H1 (cell line): ENCODE measurements at regions not wholly inside any gene's neighbourhood (a gene's known extent, or its start where the extent isn't known, plus 50 kb on each side); places are given as distances from the start of the nearest gene placed in this dataset.

Experiments
- ASH2L ChIP-seq: fragments of 200-600, 300-600 bp; sonication (generic); IDR thresholded peaks from one replicate; pipeline ENCODE4 v1.7.1; 2017; ENCODE audit warnings: low read length
- BACH1 ChIP-seq: IDR thresholded peaks from 2 replicates; pipeline ENCODE4 v1.6.1; 2012; ENCODE audit warnings: low read length, improper control_type of control experiment
- BCL11A ChIP-seq, 2 experiments: IDR thresholded peaks; one replicate each; pipeline ENCODE4 v1.6.1; 2011; ENCODE audit warnings: low read depth in 2 of 2, low read length in 2 of 2, mild to moderate bottlenecking in 2 of 2
- BRCA1 ChIP-seq: IDR thresholded peaks from 2 replicates; pipeline ENCODE4 v1.6.1; 2012; ENCODE audit warnings: low read depth, low read length, improper control_type of control experiment
- CTCF ChIP-seq, 3 experiments: IDR thresholded peaks; 1 replicate in 2 of 3; 2 replicates in 1 of 3; pipeline versions ENCODE4 v1.5.1 to v1.6.1; 2011; ENCODE audit warnings: low read length in 3 of 3, mild to moderate bottlenecking in 3 of 3, inconsistent platforms in 2 of 3, low read depth in 1 of 3, moderate library complexity in 1 of 3; ENCODE audit not compliant: insufficient read depth in 1 of 3; ENCODE audit errors: control extremely low read depth in 1 of 3
- E2F6 ChIP-seq: IDR thresholded peaks from 2 replicates; pipeline ENCODE4 v1.6.1; 2012; ENCODE audit warnings: inconsistent platforms
- FOSL1 ChIP-seq: IDR thresholded peaks from 2 replicates; pipeline ENCODE4 v1.6.1; 2011; ENCODE audit warnings: mild to moderate bottlenecking, low read depth, low read length, moderate library complexity; ENCODE audit not compliant: insufficient read depth
- HDAC6 ChIP-seq: IDR thresholded peaks from one replicate; pipeline ENCODE4 v1.7.1; 2012; ENCODE audit warnings: low read depth, mild to moderate bottlenecking, inconsistent platforms, low read length, moderate library complexity
- JUND ChIP-seq: IDR thresholded peaks from 2 replicates; pipeline ENCODE4 v1.6.1; 2011; ENCODE audit warnings: mild to moderate bottlenecking, improper control_type of control experiment, low read length
- KDM1A ChIP-seq: fragments of 200-600, 300-600 bp; sonication (generic); IDR thresholded peaks from 2 replicates; pipeline ENCODE4 v1.7.1; 2016; ENCODE audit warnings: mild to moderate bottlenecking, low read length, borderline replicate concordance
- KDM4A ChIP-seq: IDR thresholded peaks from one replicate; pipeline ENCODE4 v1.7.1; 2012; ENCODE audit warnings: low read depth, mild to moderate bottlenecking, moderate library complexity, low read length, inconsistent platforms; ENCODE audit not compliant: severe bottlenecking
- KDM5A ChIP-seq: fragments of 200-600 bp; IDR thresholded peaks from 2 replicates; pipeline ENCODE4 v1.7.1; 2012; ENCODE audit warnings: mild to moderate bottlenecking, low read length, inconsistent platforms, mixed read lengths
- MAFK ChIP-seq: IDR thresholded peaks from 2 replicates; pipeline ENCODE4 v1.6.1; 2012; ENCODE audit warnings: low read depth, mild to moderate bottlenecking, improper control_type of control experiment, low read length
- NRF1 ChIP-seq: IDR thresholded peaks from 2 replicates; pipeline ENCODE4 v1.6.1; 2011; ENCODE audit warnings: mild to moderate bottlenecking, low read depth, low read length, improper control_type of control experiment
- POLR2A ChIP-seq, 2 experiments: IDR thresholded peaks; 1 replicate in 1 of 2; 2 replicates in 1 of 2; pipeline ENCODE4 v1.6.1; 2011; ENCODE audit warnings: low read depth in 2 of 2, low read length in 2 of 2, mild to moderate bottlenecking in 2 of 2; ENCODE audit errors: control extremely low read depth in 1 of 2
- POU5F1 ChIP-seq: IDR thresholded peaks from 2 replicates; pipeline ENCODE4 v1.6.1; 2011; ENCODE audit warnings: low read depth, mild to moderate bottlenecking, low read length, moderate library complexity
- SIRT6 ChIP-seq: IDR thresholded peaks from one replicate; pipeline ENCODE4 v1.7.1; 2012; ENCODE audit warnings: low read length, inconsistent platforms
- SP1 ChIP-seq: IDR thresholded peaks from 2 replicates; pipeline ENCODE4 v1.6.1; 2011; ENCODE audit warnings: low read depth, low read length
- TBP ChIP-seq: IDR thresholded peaks from 2 replicates; pipeline ENCODE4 v1.6.1; 2011; ENCODE audit warnings: low read depth, low read length, improper control_type of control experiment
- TCF12 ChIP-seq: IDR thresholded peaks from 2 replicates; pipeline ENCODE4 v1.6.1; 2011; ENCODE audit warnings: low read depth, mild to moderate bottlenecking, low read length
- USF2 ChIP-seq: IDR thresholded peaks from 2 replicates; pipeline ENCODE4 v1.6.1; 2011; ENCODE audit warnings: low read length, improper control_type of control experiment
- YY1 ChIP-seq: IDR thresholded peaks from 2 replicates; pipeline ENCODE4 v1.6.1; 2011; ENCODE audit warnings: low read depth, mild to moderate bottlenecking, low read length

GRCh38 chr19:34041925-34042521 lies 130.3 kb upstream of the LSM14A start (continued):
- TF ChIP-seq CTCF (IDR thresholded peaks at IDR 0.05; ENCODE audit: control extremely low read depth in 1 of 3, insufficient read depth in 1 of 3, low read depth in 1 of 3, low read length in 3 of 3) = peak; percentile 91 to 97 (median 91)
- no peak for TF ChIP-seq KDM1A
- no peak for TF ChIP-seq SIRT6
- TF ChIP-seq KDM5A = no peak
- no peak for TF ChIP-seq POU5F1
- no peak for TF ChIP-seq TCF12
- no peak for TF ChIP-seq ASH2L
- TF ChIP-seq SP1 = no peak
- no peak for TF ChIP-seq NRF1
- TF ChIP-seq HDAC6 = no peak
- no peak for TF ChIP-seq TBP
- no peak for TF ChIP-seq BRCA1
- TF ChIP-seq YY1 = 0 out of 2 replicates have a peak, but pooled peaks have one; percentile 13
- no peak for TF ChIP-seq KDM4A
- TF ChIP-seq USF2 = no peak
- no peak for TF ChIP-seq E2F6
- TF ChIP-seq MAFK = no peak
- no peak; the same call in 1 of the 2 replicates for TF ChIP-seq BACH1
- no peak for TF ChIP-seq POLR2A (IDR thresholded peaks at IDR 0.05; ENCODE audit: control extremely low read depth in 1 of 2, low read depth in 2 of 2, low read length in 2 of 2)
- TF ChIP-seq FOSL1 = no peak
- no peak for TF ChIP-seq BCL11A (IDR thresholded peaks at IDR 0.05; ENCODE audit: low read depth in 2 of 2, low read length in 2 of 2)
- TF ChIP-seq JUND = peak; percentile 7; the same call in 1 of the 2 replicates
